Sigmoid colon (tissue), 6 donors: ENCODE measurements at regions not wholly inside any gene's neighbourhood (a gene's known extent, or its start where the extent isn't known, plus 50 kb on each side); places are given as distances from the start of the nearest gene placed in this dataset.
"Not testable (repeated sequence)": the region's sequence is repeated elsewhere in the genome, so short reads cannot be mapped to it uniquely, and the experiment has no call there.

Source experiments
- DNase-seq: peaks from one replicate; pipeline ENCODE4 v3.0.0-alpha.2; 2019
- H3K27ac ChIP-seq, 4 donors: fragments of 200-600 bp; sonication (generic); one replicate each; pipeline ENCODE4 v1.5.1; 2016 to 2019; ENCODE audit warnings: mild to moderate bottlenecking in 1 of 4
- H3K27me3 ChIP-seq, 3 donors: fragments of 200-600 bp; sonication (generic); one replicate each; pipeline ENCODE4 v1.5.1; 2019; ENCODE audit warnings: mild to moderate bottlenecking in 1 of 3
- H3K36me3 ChIP-seq, 4 donors: fragments of 200-600 bp; sonication (generic); one replicate each; pipeline ENCODE4 v1.5.1; 2016 to 2019
- H3K4me1 ChIP-seq, 4 donors: fragments of 200-600 bp; sonication (generic); one replicate each; pipeline ENCODE4 v1.5.1; 2017 to 2019
- H3K4me3 ChIP-seq, 4 donors: fragments of 200-600 bp; sonication (generic); one replicate each; pipeline ENCODE4 v1.5.1; 2017 to 2019; ENCODE audit warnings: mild to moderate bottlenecking in 2 of 4, moderate library complexity in 1 of 4
- H3K9me3 ChIP-seq, 4 donors: fragments of 200-600 bp in 3 of 4; sonication (generic) in 3 of 4; one replicate each; pipeline versions ENCODE4 v1.5.1 to v1.6.1; 2013 to 2019
- EP300 ChIP-seq, 4 donors: sonication (generic); formaldehyde crosslinking; IDR thresholded peaks; one replicate each; pipeline ENCODE4 v1.6.1; 2017; ENCODE audit warnings: antibody characterized with exemption in 4 of 4
- POLR2A ChIP-seq, 2 donors: fragments of 450-650 bp; IDR thresholded peaks; one replicate each; pipeline ENCODE4 v1.6.1; 2016; ENCODE audit warnings: antibody characterized with exemption in 2 of 2, mild to moderate bottlenecking in 2 of 2, moderate library complexity in 2 of 2
- WGBS, 2 donors: extraction: QIAGEN DNeasy Blood & Tissue Kit; methylation state at CpG; one replicate each; pipeline ENCODE4 v1.1.7; 2013; 5-methylcytosine and 5-hydroxymethylcytosine counted together
- intact Hi-C: fragments of 100-400 bp; cut with DNase I; formaldehyde crosslinking; loops from one replicate; pipeline ENCODE4 v1.15.1; 2023
- TF ChIP-seq, protein P1 (sequence below), 4 experiments: fragments of 450-650 bp in 3 of 4; fragments of 200-600 bp in 1 of 4; IDR thresholded peaks; one replicate each; pipeline ENCODE4 v1.5.1; 2016 to 2019; ENCODE audit warnings: antibody characterized with exemption in 4 of 4, mild to moderate bottlenecking in 3 of 4, moderate library complexity in 2 of 4
- donor health status: healthy with polysubstance abuse.
- donor health status: healthy.

DNA sequence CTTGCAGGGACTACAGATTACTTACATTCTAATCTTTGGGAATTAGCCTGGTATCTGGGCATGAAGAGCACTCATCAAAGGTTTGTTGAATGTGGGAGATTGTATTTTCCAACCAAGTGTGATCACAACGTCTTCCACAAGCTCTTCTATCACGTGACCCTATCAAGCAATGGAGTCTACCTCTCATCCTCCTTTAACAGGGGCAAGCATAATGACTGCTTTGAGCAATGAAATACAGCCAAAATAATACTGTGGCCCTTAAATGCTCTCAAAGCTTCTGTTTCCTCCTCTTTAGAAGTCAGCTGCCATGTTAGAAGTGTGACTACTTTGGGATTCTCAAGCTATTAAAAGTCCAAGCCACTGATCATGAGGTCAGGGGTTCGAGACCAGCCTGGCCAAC is 794.2 kb upstream of the TPTE start:
- H3K4me3 ChIP-seq, H3K36me3 ChIP-seq, H3K27me3 ChIP-seq, DNase-seq, H3K4me1 ChIP-seq, intact Hi-C loops, H3K27ac ChIP-seq: not testable (repeated sequence)
- 28 to 43% methylated on average over 3 of the region's 3 CpGs for WGBS, 2 donors
- peaks cover 0 to 12% (median 0%) of the 10 kb centered on the region in 4 donors for H3K9me3 ChIP-seq

DNA sequence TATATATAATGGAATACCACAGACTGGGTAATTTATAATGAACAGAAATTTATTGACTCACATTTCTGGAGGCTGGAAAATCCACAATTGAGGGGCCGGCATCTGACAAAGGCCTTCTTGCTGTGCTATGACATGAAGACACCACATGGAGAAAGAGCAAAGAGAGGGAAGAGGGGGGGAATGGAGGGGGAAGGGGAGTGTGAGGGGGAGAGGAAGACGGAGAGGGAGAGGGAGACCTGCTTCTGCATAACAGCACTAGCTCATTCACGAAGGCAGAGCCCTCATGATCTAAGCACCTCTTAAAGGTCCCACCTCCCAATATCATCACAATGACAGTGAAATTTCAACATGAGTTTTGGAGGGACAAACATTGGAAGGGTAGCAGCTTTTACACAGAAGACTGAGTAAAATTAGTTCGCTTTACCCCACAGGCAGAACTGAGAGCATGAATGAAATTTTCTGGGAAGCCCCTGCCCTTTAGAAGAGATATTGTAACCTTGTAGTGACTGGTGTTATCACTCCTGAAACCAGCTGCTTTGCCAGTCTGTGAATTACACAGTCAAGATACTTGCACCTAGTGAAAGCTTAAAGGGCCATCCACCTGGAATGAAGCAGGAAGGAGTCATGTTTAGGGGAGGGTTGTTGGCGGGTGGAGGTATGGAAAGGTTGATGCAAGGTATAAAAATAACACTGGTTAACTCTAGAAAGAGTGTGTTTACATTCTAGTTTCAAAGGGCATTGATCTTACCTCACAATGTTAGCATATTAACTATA is 793.0 kb upstream of the TPTE start:
- H3K9me3 ChIP-seq, H3K36me3 ChIP-seq, H3K27me3 ChIP-seq, H3K4me3 ChIP-seq, H3K27ac ChIP-seq, DNase-seq, intact Hi-C loops, H3K4me1 ChIP-seq: not testable (repeated sequence)
- 53 to 59% methylated on average over 5 of the region's 5 CpGs for WGBS, 2 donors

DNA sequence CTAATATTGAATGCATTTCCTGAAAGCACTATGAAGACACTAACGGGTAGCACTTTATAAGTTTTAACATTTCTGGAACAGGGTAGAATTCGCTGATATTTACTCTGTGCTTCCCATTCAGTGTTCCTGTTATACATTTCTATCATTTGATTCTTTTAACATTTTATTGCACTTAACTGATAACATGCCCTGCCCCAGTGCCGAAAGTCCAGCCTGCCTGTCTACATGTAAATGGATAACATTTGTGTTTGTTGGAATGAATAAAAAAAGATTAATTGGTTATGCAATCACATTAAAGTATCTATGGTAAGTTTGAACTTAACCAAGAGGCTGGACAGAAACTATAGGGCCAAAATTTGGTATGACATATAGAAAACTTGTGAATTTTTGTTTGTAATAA is 790.5 kb upstream of the TPTE start:
- H3K4me1 ChIP-seq, result no peaks in the 10 kb centered on the region
- no peaks in the 10 kb centered on the region for H3K36me3 ChIP-seq
- peaks cover 0 to 11% (median 4%) of the 10 kb centered on the region in 4 donors for H3K9me3 ChIP-seq
- intact Hi-C loops, result no loop called here
- H3K4me3 ChIP-seq, result no peak overlapping the region
- TF ChIP-seq EP300 (IDR thresholded peaks at IDR 0.05) (no peak), POLR2A (IDR thresholded peaks at IDR 0.05) (no peak)
- TF ChIP-seq, protein P1, sequence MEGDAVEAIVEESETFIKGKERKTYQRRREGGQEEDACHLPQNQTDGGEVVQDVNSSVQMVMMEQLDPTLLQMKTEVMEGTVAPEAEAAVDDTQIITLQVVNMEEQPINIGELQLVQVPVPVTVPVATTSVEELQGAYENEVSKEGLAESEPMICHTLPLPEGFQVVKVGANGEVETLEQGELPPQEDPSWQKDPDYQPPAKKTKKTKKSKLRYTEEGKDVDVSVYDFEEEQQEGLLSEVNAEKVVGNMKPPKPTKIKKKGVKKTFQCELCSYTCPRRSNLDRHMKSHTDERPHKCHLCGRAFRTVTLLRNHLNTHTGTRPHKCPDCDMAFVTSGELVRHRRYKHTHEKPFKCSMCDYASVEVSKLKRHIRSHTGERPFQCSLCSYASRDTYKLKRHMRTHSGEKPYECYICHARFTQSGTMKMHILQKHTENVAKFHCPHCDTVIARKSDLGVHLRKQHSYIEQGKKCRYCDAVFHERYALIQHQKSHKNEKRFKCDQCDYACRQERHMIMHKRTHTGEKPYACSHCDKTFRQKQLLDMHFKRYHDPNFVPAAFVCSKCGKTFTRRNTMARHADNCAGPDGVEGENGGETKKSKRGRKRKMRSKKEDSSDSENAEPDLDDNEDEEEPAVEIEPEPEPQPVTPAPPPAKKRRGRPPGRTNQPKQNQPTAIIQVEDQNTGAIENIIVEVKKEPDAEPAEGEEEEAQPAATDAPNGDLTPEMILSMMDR (IDR thresholded peaks at IDR 0.05), result no peak
- WGBS, 2 donors, result 52 to 76% methylated on average over 3 of the region's 3 CpGs
- no peaks in the 10 kb centered on the region for H3K27me3 ChIP-seq
- DNase-seq, result no peak
- no peak overlapping the region for H3K27ac ChIP-seq

DNA sequence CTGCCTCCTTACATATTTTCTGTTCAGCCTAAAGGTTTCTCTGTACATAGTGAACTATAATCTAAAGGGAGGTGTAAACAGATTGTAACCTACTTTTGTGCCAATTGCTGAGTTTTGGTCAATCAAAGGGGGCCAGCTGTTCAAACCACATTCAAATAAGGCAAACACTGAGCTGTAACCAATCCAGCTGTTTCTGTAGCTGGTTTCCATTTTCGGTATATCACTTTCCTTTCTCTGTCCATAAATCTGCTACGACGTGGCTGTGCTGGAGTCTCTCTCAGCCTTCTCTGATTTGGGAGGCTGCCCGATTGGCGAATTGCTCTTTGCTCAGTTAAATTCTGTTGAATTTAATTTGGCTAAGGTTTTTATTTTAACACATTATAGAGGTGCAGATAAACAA is 790.1 kb upstream of the TPTE start:
- H3K4me3 ChIP-seq, H3K36me3 ChIP-seq, DNase-seq, intact Hi-C loops, H3K27ac ChIP-seq, H3K27me3 ChIP-seq, H3K4me1 ChIP-seq: not testable (repeated sequence)
- peaks cover 0 to 15% (median 4%) of the 10 kb centered on the region in 4 donors for H3K9me3 ChIP-seq
- 58 to 71% methylated on average over 5 of the region's 5 CpGs for WGBS, 2 donors

DNA sequence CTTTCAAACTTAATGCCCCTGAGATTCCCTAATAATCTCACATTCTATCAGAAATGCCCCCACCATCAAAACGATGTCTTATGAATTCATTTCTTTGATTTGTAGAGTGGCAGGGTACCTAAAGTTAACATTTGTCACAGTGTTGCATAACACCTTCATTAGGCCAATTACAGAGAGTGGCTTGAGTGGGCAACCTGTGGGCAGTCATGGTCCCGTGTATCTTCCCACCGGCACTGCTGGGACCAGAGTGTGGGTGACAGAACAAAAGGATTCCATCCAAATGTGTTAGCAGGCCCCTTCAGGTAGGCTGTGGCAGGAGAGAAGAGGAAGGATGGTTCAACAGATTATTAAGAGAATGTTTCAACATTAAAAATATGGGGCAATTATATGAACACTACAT is 788.8 kb upstream of the TPTE start:
- peaks cover 0 to 23% (median 4%) of the 10 kb centered on the region in 4 donors for H3K9me3 ChIP-seq
- H3K4me1 ChIP-seq, DNase-seq, H3K27me3 ChIP-seq, H3K27ac ChIP-seq, H3K36me3 ChIP-seq, intact Hi-C loops, H3K4me3 ChIP-seq: not testable (repeated sequence)
- 60 to 66% methylated on average over 3 of the region's 3 CpGs for WGBS, 2 donors

DNA sequence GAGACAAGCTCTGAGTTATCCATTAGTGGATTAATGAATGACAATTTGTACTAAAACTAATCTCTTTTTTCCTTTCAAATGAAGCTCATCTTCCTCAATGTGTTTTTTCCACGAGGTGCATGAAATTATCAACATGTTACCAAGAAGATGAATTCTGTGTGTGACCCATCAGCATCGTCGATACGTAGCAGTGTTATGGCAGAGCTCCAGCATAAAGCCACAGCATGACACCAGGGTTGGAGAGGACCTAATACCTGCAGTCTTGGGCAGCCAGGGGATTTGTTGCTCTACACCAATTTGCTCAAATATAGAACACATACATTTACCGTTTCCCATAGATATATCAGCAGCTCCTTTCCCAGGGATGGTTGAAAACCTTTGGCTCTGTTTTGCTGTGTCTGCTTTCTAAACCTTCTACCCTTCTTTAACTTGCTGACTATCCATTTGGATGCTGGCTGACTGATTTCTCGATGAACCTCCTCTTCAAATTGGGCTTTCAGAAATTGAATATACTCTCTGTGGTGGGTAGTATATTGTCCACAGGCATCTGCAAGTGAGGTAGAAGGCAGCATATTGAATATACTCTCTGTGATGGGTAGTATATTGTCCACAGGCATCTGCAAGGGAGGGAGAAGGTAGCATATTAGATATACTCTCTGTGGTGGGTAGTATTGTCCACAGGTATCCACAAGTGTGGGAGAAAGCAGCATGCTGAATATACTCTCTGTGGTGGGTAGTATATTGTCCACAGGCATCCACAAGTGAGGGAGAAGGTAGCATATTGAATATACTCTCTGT is 787.4 kb upstream of the TPTE start:
- H3K4me1 ChIP-seq, H3K27ac ChIP-seq, H3K27me3 ChIP-seq, intact Hi-C loops, H3K4me3 ChIP-seq, DNase-seq, H3K36me3 ChIP-seq: not testable (repeated sequence)
- H3K9me3 ChIP-seq, result peaks cover 0 to 33% (median 4%) of the 10 kb centered on the region in 4 donors
- 74 to 76% methylated on average over 6 of the region's 6 CpGs for WGBS, 2 donors

DNA sequence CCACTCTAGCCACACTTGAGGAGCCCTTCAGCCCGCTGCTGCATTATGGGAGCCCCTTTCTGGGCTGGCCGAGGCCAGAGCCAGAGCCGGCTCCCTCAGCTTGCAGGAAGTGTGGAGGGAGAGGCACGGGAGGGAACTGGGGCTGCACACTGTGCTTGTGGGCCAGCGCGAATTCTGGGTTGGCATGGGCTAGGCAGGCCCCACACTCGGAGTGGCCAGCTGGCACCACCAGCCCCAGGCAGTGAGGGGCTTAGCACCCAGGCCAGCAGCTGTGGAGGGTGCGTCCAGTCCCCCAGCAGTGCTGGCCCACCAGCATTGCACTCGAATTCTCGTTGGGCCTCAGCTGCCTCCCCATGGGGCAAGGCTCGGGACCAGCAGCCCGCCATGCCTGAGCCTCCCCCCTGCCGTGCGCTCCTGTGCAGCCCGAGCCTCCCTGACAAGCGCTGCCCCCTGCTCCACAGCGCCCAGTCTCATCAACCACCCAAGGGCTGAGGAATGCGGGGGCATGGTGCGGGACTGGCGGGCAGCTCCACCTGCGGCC is 785.9 kb upstream of the TPTE start:
- no peak for DNase-seq
- H3K4me3 ChIP-seq, result no peak overlapping the region
- no peaks in the 10 kb centered on the region for H3K36me3 ChIP-seq
- WGBS, 2 donors, result 70 to 78% methylated on average over 21 of the region's 21 CpGs
- H3K9me3 ChIP-seq, result peaks cover 0 to 42% (median 4%) of the 10 kb centered on the region in 4 donors
- intact Hi-C loops, result no loop called here
- no peaks in the 10 kb centered on the region for H3K27me3 ChIP-seq
- H3K27ac ChIP-seq, result no peak overlapping the region
- H3K4me1 ChIP-seq, result no peaks in the 10 kb centered on the region
- TF ChIP-seq POLR2A (IDR thresholded peaks at IDR 0.05), result no peak

DNA sequence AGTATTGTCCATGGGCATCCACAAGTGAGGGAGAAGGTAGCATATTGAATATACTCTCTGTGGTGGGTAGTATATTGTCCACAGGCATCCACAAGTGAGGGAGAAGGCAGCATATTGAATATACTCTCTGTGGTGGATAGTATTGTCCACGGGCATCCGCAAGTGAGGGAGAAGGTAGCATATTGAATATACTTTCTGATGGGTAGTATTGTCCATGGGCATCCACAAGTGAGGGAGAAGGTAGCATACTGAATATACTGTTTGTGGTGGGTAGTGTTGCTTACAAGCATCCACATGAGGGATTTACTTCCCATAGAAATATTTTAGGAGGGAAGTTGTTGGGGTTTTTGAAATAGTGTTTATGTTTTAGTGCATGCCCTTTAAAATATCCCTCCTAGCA is 784.1 kb upstream of the TPTE start:
- H3K27me3 ChIP-seq, H3K4me3 ChIP-seq, DNase-seq, intact Hi-C loops, H3K4me1 ChIP-seq, H3K36me3 ChIP-seq, H3K27ac ChIP-seq: not testable (repeated sequence)
- 73 to 84% methylated on average over 2 of the region's 2 CpGs for WGBS, 2 donors
- H3K9me3 ChIP-seq, result peaks cover 0 to 42% (median 4%) of the 10 kb centered on the region in 4 donors

DNA sequence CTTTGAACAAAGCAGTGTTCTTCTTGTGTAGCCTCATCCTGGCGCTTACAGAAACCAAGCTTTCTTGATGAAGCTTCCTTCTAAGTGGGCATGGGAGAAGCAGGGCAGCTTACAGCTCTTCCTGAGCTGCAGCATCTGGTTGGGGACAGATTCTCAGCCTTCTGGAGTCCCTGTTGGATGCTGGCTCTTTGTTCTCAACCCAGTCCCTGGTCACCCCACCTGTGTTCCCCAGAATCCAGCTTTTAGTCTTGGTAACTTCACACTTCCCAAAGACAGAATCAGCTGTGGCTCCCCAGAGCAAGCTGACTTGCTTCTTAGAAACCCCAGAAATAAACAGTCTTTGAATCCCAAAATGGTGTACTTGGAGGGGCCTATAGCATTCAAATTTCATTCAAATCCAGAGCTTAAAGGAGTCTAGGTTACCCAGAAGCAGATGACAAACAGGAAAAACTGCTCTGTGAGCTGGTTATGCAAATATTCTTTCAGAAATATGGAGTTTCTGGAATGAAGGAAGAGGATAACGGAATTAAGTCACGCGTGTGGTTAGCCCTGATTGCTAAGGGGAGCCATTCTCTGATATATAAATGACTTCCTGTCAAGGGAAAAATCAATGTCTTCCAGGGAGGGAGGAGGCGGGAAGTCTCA is 783.4 kb upstream of the TPTE start:
- H3K4me3 ChIP-seq, H3K27me3 ChIP-seq, H3K4me1 ChIP-seq, intact Hi-C loops, DNase-seq, H3K27ac ChIP-seq, H3K36me3 ChIP-seq: not testable (repeated sequence)
- peaks cover 0 to 42% (median 4%) of the 10 kb centered on the region in 4 donors for H3K9me3 ChIP-seq
- WGBS, 2 donors, result 58 to 64% methylated on average over 5 of the region's 5 CpGs
